NCI-H2029 treated with DMSO at 0.1 percent for 48 hours (cell line): ENCODE measurements at regions not wholly inside any gene's neighbourhood (a gene's known extent, or its start where the extent isn't known, plus 50 kb on each side); places are given as distances from the start of the nearest gene placed in this dataset.

Experiments used
- DNase-seq: peaks from one replicate; lab custom pipeline; 2025; lab: John Stamatoyannopoulos, UW

DNA sequence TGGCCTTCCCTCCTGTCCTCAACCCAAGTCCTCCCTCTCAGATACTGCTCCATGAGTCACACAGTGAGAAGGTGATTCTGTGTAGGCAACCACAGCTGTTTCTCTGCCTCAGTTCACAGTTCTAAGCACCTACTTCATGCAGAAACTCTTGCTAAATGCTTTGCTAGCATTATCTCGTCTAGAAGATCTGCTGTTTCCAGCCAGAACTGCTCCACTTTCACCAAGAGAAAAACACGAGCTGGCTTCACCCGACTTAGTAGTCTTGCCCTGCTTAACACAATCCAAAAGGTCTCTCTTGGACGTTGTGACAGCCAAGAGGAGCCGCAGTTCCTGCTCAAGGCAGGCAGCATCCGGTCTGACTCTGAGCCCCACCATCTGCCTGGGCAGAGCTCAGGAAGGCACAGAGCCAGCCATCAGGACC is 272.1 kb downstream of the UACA start:
- DNase-seq: no peak

- DNase-seq: no peak
Measured at GRCh38 chr15:70490838-70491155, 272.6 kb downstream of the UACA start.

DNA sequence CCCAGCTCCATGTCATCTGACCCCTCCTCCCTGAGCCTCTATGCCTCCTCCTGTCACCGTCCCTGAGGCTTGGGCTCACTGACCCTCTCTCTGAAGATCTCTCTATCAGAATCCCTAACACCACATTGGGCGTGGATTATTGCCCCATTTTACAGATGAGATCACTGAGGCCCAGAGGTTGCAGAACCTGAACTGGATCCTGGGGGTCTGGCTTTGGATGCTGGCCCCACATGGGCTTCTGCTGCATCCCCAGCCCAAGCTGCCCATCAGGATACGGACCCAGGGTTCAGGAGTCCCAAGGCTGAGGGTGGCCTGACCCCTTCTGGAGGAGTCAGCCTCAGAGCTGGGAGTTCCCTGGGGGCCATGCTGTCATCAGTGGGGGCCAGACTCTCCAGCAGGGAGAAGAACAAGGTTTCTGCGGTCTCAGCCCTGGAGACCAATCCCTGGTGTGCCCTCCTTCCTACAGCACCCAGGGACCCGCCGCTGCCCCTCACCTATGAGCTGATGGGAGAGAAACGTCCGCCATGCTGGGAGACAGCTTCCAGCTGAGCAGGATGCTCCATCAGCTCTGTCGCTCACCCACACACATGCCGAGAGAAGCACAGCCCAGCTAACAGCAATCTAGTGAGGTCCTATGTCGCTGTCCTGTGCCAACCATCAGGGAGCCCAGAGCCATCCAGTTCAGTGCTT is 273.1 kb downstream of the UACA start:
- no peak for DNase-seq

GRCh38 chr15:70488941-70489848 is 274.2 kb downstream of the UACA start:
- no peak for DNase-seq

DNA sequence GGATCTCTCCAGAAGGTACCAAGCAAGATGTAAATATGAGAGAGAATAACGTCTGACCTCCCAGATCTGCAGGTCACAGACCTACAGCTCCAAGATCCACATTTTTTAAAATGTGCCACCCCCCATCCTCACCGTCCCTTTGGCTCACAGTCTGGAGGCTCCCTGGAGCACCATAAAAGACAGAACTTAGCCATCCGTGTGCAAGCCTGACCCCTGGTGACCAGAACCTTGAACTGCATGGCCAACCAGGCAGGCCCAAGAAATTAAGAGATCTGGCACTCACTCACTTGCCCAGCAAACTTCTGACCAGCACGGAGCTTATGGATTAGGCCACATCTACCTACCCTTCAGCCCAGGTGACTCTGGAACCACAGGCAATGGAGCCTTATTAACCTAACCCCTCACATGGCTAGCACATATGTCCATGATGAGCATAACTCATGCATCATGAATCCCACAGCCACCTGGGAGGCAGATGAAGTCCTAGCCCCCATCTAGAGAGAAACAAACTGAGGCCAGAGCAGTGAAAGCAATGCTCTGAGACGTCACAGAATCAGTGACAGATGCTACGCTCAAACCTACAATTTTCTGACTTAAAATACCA is 275.3 kb downstream of the UACA start:
- no peak for DNase-seq

DNA sequence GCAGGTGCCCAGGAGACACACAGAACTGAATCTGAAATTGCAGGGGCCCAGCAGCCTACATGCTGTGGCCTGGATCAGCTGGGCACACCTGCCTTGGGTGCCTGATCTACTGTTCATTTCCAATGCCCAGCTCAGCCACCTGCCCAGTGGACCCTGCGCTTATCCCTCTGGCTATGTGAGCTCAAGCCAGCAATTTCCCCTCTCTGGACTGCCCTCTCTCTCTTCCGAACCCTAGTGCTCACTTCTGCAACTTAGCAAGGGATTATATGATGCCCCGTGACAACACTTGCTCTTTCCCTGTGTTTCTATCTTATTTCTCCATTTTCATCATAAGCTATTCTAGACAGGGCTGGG is 276.0 kb downstream of the UACA start:
- no peak for DNase-seq

- DNase-seq: no peak
Measured at GRCh38 chr15:70486451-70487386, 276.6 kb downstream of the UACA start.

DNA sequence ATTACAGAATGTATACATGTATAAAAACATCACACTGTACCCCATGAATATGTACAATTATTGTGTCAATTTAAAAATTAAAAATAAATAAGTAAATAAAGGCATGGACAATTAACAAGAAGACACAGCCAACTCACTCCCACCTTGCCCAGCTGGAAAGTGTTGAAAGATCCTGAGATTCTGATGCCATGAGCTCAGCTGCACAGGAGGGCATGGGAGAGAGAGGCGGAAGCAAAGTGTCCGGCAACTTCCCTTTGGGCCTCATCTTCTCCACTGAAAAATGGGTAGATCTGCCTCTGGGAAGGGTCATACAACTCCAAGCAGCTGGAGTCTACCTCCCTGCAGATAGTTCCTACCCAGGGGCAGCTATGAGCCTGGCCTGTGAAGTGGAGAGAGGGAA is 277.3 kb downstream of the UACA start:
- DNase-seq: no peak

- DNase-seq: no peak
Measured at GRCh38 chr15:70484993-70485392, 278.4 kb downstream of the UACA start.

DNA sequence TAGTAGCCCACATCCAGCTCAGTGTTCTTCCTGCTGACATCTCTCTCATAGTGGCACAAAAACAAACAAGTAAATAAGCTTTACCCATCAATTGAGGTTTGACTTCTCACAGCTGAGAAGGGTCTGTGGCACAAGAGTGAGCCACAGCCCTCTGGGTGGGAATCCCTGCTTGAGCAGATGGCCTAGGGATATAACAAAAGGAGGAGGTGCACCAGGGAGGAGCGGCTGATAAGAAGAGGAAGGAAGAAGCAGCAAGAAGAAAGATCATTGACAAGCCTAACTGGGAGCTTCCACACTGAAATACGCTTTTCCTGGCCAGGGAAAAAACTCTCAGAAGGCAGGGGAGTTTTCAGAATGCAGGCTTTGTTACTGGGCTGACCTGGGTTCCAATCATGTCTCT is 279.8 kb downstream of the UACA start:
- no peak for DNase-seq

- no peak for DNase-seq
Measured at GRCh38 chr15:70480196-70480856, 283.0 kb downstream of the UACA start.

DNA sequence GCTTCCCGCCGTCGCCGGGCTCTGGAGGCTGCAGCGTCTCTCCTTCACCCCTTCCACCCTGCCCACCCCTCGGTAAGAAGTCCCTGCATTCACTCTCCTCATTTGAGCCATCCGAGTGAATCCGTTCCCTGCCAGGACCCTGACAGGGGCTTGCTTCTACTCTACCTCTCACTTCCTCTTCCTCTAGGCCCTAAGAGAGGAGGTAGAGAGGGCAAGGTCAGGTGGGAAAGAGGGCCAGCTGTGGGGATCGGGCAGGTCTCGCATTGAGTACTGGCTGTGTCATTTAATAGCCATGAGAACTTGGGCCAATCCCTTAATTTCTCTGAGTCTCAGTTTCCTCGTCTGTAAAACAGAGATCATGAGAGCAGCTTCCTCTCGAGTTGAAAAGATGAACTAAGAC is 283.6 kb downstream of the UACA start:
- DNase-seq: no peak

DNA sequence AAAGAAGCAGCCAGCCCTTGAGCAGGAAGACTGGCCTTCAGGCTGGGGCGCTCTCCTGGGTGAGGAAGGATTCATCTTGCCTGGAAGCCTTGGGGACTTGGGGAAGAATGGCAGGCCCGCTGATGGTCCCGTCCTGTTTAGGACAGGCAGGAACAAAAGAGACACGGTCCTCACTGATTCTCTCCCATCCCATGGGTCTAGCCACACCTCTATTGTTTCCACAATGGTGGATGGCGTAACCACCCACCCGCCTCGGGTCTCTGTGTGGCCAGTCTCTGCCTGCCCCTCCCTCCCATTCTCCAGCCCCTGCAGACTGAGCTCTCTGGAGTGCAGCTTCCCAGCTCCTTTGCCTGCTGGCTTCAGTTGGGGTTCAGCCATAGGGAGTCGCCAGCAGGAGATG is 284.3 kb downstream of the UACA start:
- DNase-seq: no peak

DNA sequence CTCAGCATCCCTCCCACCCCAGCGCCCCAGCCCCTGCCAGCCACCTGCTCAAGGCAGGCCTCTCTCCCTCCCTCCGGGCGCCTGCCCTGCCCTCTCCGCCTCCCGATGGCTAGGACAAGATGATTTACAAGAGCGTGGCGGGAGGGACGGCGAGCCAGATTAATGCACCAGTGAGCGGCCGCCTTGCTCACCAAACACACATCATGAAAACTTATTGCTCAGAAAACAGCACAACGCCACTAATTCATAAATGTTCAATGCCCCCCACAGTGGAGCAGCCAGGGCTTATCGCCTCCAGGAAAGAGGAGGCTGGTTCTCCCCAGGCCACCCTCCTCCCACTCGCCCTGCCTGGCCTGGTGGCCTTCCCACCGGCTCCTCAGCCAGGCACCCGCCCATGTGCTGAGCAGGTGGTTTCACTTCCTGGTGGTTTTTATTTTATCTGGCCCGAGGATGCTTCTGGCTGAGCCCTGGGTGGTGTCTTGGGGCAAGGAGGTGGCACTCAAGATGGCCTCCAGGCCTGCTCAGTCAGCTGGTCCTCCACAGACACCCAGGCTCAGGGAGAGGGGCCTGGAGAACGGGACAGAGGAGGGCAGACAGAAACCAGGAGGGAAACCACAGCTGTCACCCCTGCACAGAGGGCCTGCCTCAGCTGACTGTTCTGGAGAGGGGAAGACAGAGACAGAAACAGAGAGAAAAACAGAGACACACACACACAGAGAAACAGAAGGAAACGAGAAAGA is 284.9 kb downstream of the UACA start:
- no peak for DNase-seq

- no peak for DNase-seq
Measured at GRCh38 chr15:70477750-70478250, 285.6 kb downstream of the UACA start.

DNA sequence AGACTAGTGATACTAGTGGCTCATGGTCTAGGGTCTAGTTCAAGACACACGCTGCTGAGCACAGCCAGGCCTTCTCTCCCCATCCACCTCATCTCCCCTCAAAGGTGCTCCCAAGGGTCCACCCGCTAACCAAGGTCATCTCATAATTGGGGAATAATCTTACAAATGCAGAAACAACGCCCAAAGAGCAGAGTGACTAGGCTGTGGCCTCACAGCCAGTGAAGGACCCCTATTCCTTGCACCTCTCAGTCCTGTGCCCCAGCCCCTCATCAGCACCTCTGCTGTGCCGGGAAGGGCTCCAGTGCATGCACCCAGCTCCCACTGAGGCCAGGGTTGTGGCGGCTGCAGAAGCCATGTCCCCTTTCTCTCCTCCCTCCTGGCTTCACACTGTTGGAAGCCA is 286.9 kb downstream of the UACA start:
- no peak for DNase-seq

DNA sequence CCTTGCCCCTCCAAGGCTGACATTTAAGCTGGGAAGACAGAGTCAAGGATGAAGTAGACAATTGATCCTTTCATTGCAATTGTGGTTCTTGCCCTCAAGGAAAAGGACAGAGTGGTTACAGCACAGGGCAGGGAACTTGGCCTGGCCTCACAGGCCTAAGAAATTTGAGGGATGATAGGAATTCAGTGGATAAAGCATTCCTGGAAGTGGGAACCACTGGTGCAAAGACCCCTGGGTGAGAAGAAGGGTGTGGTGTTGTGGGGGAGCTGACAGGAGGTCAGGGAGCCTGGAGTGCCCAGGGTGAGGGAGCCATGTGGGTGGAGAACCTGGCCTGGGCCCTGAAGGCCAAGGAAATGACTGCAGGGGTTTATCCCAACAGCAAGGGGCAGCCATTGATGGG is 287.4 kb downstream of the UACA start:
- no peak for DNase-seq

DNA sequence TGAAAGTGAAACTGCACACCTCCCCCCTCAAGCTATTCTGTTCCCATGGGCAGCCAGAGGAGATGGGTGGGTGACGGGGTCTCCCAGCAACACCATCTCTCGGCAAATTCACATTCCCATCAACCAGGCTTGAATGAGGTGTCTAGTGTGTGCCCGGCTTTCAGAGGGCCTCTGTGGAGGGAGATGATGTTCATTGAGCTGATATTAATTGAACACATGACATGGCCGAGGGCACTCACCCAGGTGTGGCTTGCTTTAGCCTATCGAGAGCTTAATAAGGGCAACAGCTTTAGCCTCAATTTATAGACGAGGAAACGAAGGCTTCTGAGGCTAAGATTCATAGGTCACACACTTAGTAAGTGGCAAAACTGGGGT is 288.0 kb downstream of the UACA start:
- DNase-seq: no peak

- peak; percentile 45 for DNase-seq
Measured at GRCh38 chr15:70474471-70475406, 288.6 kb downstream of the UACA start.
